Neural crest cell (in vitro differentiated cells): ENCODE measurements at regions not wholly inside any gene's neighbourhood (a gene's known extent, or its start where the extent isn't known, plus 50 kb on each side); places are given as distances from the start of the nearest gene placed in this dataset.
"Not testable (repeated sequence)": the region's sequence is repeated elsewhere in the genome, so short reads cannot be mapped to it uniquely, and the experiment has no call there.

Source experiments
- DNase-seq: peaks from one replicate; pipeline ENCODE4 v3.0.0; 2021; ENCODE audit warnings: low read depth, mixed read lengths, low spot score
- H3K27ac Mint-ChIP-seq: one replicate; pipeline ENCODE4 v1.8.0; 2021; ENCODE audit warnings: mild to moderate bottlenecking, mixed read lengths; ENCODE audit not compliant: unreplicated experiment
- H3K27me3 Mint-ChIP-seq: 2 replicates; pipeline ENCODE4 v1.8.0; 2021; ENCODE audit warnings: low read depth, mild to moderate bottlenecking, mixed read lengths
- H3K36me3 Mint-ChIP-seq: 2 replicates; pipeline ENCODE4 v1.8.0; 2021; ENCODE audit warnings: low read depth, mild to moderate bottlenecking, mixed read lengths
- H3K4me1 Mint-ChIP-seq: 2 replicates; pipeline ENCODE4 v1.8.0; 2021; ENCODE audit warnings: mixed read lengths
- H3K4me3 Mint-ChIP-seq: one replicate; pipeline ENCODE4 v1.8.0; 2021; ENCODE audit warnings: mild to moderate bottlenecking, mixed read lengths
- H3K9me3 Mint-ChIP-seq: 2 replicates; pipeline ENCODE4 v1.8.0; 2021; ENCODE audit warnings: mixed read lengths
- CTCF ChIP-seq: fragments of 200-600 bp; sonication (generic); conservative IDR thresholded peaks from 2 replicates; pipeline ENCODE4 v1.5.0; 2021; ENCODE audit warnings: antibody characterized with exemption, mild to moderate bottlenecking

GRCh38 chr2:230619491-230619890 lies 93.2 kb upstream of the CAB39 start:
- no peak for TF ChIP-seq CTCF
- no peak for DNase-seq

DNA sequence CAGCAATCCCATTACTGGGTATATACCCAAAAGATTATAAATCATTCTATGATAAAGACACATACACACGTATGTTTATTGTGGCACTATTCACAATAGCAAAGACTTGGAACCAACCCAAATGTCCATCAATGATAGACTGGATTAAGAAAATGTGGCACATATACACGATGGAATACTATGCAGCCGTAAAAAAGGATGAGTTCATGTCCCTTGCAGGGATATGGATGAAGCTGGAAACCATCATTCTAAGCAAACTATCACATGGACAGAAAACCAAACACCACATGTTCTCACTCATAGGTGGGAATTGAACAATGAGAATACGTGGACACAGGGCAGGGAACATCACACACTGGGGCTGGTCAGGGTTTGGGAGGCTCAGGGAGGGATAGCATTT lies 87.4 kb upstream of the CAB39 start:
- not testable (repeated sequence) for H3K4me1 Mint-ChIP-seq, H3K9me3 Mint-ChIP-seq, H3K36me3 Mint-ChIP-seq, H3K4me3 Mint-ChIP-seq, H3K27ac Mint-ChIP-seq, DNase-seq
- H3K27me3 Mint-ChIP-seq = peaks cover 59% of the 10 kb centered on the region

More at GRCh38 chr2:230619491-230619890, 93.2 kb upstream of the CAB39 start:
- no peak overlapping the region for H3K4me3 Mint-ChIP-seq
- no peak overlapping the region for H3K27ac Mint-ChIP-seq
- peaks cover 2% of the 10 kb centered on the region for H3K9me3 Mint-ChIP-seq
- H3K4me1 Mint-ChIP-seq = peaks cover 4% of the 10 kb centered on the region
- peaks cover 45% of the 10 kb centered on the region for H3K27me3 Mint-ChIP-seq
- no peaks in the 10 kb centered on the region for H3K36me3 Mint-ChIP-seq

- H3K4me1 Mint-ChIP-seq, H3K4me3 Mint-ChIP-seq, H3K9me3 Mint-ChIP-seq, H3K36me3 Mint-ChIP-seq, DNase-seq, H3K27ac Mint-ChIP-seq: not testable (repeated sequence)
- peaks cover 54% of the 10 kb centered on the region for H3K27me3 Mint-ChIP-seq
Observed at GRCh38 chr2:230627091-230627490, 85.6 kb upstream of the CAB39 start.

DNA sequence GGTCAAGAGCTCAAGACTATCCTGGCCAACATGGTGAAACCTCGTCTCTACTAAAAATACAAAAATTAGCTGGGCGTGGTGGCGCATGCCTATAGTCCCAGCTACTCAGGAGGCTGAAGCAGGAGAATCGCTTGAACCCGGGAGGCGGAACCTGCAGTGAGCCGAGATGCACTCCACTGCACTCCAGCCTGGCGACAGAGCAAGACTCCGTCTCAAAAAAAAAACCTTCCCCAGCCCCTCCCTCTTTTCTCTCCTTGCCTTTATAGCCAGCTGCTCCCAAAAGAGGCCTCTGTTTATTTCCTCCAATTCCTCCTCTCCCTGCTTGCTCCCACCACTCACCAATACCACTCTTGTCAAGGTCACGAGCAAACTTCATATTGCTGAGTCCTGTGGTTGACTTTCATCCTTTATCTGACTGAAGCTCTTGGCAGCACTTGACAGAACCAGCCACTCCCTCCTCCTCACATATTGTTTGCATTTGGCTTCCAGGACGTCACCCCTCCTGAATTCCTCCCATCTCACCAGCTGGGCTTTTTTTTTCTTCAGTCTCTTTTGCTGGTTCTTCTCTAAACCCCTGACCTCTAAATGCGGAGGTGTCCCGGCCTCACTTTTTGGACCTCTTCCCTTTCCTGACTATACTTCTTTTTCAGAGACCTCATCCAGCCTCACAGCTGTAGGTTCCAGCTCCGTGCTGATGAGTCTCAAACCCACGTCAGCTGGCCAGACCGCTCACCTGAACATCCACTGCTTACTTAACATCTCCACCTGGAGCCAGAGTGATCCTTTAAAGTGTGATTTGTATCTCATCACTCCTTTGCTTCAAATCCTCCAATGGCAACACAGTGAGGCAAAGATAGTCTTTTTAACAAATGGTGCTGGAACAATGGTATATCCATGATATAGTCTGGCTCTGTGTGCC lies 84.6 kb upstream of the CAB39 start:
- Mint-ChIP-seq H3K4me3 (no peak overlapping the region), H3K36me3 (no peaks in the 10 kb centered on the region), H3K9me3 (no peaks in the 10 kb centered on the region), H3K27me3 (peaks cover 48% of the 10 kb centered on the region), H3K27ac (no peak overlapping the region), H3K4me1 (peaks cover 6% of the 10 kb centered on the region)
- DNase-seq = no peak
- TF ChIP-seq CTCF = no peak

DNA sequence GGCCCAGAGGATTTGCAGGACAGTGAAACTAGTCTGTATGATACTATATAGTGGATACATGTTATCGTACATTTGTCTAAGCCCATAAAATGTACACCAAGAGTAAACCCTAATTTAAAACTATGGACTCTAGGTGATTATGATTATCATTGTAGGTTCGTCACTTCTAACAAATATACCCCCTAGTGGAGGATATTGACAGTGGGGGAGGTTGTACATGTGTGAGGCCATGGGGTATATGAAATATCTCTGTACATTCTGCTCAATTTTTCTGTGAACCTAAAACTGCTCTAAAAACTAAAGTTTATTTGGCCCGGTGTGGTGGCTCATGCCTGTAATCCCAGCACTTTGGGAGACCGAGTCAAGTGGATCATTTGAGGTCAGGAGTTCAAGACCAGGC lies 81.2 kb upstream of the CAB39 start:
- Mint-ChIP-seq H3K27ac (no peak overlapping the region), H3K4me1 (peaks cover 6% of the 10 kb centered on the region), H3K36me3 (no peaks in the 10 kb centered on the region), H3K27me3 (peaks cover 39% of the 10 kb centered on the region), H3K9me3 (no peaks in the 10 kb centered on the region), H3K4me3 (no peak overlapping the region)
- no peak for DNase-seq
- no peak for TF ChIP-seq CTCF

DNA sequence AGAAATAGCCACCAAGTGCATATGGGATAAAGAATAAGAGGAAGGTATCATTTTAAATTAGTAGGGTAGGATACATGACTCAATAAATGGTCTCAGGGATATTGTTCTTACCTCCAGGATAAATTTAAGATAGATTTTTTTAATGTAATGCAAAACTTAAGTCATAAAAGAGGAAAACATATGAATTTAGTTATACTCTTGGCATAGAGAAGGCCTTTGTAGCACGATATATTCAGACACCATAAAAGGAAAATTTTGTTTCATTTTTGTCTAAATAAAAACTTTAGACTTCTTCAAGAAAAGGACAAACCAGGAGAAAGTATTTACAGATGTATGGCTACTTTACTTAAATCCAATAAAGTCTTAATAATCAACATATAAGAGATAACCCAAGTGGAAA lies 78.5 kb upstream of the CAB39 start:
- no peaks in the 10 kb centered on the region for H3K4me1 Mint-ChIP-seq

DNA sequence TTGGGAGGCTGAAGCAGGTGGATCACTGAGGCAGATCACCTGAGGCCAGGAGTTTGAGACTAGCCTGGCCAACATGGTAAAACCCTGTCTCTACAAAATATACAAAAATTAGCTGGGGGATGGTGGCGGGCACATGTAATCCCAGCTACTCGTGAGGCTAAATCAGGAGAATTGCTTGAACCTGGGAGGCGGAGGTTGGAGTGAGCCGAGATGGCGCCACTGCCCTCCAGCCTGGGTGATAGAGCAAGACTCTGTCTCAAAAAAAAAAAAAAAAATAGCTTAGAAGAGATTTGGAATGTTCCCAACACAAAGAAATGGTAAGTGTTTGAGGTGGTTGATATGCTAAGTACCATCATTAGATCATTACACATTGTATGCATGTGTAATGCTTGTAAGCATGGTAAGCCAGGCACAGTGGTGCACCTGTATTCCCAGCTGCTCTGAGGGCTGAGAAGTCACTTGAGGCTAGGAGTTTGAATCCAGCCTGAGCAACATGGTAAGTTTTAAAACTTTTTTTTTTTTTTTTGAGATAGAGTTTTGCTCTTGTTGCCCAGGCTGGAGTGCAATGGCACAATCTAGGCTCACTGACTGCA lies 77.8 kb upstream of the CAB39 start:
- H3K27ac Mint-ChIP-seq, H3K4me1 Mint-ChIP-seq, H3K4me3 Mint-ChIP-seq, H3K9me3 Mint-ChIP-seq, H3K36me3 Mint-ChIP-seq, DNase-seq: not testable (repeated sequence)
- H3K27me3 Mint-ChIP-seq = peaks cover 43% of the 10 kb centered on the region

More for the DNA sequence above, 78.5 kb upstream of the CAB39 start:
- Mint-ChIP-seq H3K36me3 (no peaks in the 10 kb centered on the region), H3K27me3 (peaks cover 47% of the 10 kb centered on the region), H3K27ac (no peak overlapping the region), H3K9me3 (no peaks in the 10 kb centered on the region), H3K4me3 (no peak overlapping the region)
- no peak for DNase-seq
- TF ChIP-seq CTCF = no peak
